OCI-LY7 (cell line): ENCODE measurements at regions not wholly inside any gene's neighbourhood (a gene's known extent, or its start where the extent isn't known, plus 50 kb on each side); places are given as distances from the start of the nearest gene placed in this dataset.

ENCODE experiments used
- BruUV-seq: library from RNA; stranded (reverse); fragments of 400-500 nt; replicated peaks from 2 replicates; lab custom pipeline; 2021; lab: Mats Ljungman, UMichigan
- CTCF ChIA-PET: fragments of 300-600 bp; sonication (Branson Sonifier 250); formaldehyde crosslinking; loops from one replicate; lab custom pipeline; 2022; ENCODE audit warnings: antibody characterized with exemption; ENCODE audit not compliant: unreplicated experiment; lab: Charles Lee
- POLR2A ChIA-PET: fragments of 300-600 bp; sonication (Branson Sonifier 250); formaldehyde crosslinking; loops from one replicate; lab custom pipeline; 2022; ENCODE audit warnings: antibody characterized with exemption; lab: Charles Lee
- DNase-seq: peaks from one replicate; pipeline ENCODE4 v3.0.0-alpha.2; 2015; ENCODE audit warnings: low spot score
- H2AFZ ChIP-seq: fragments of 200-600 bp; sonication (generic), shearing (Covaris generic); 2 replicates; pipeline ENCODE4 v1.6.1; 2014; ENCODE audit warnings: mild to moderate bottlenecking, antibody characterized with exemption, low read length, moderate library complexity
- H3K27ac ChIP-seq: fragments of 200-600 bp; sonication (generic); 2 replicates; pipeline ENCODE4 v1.5.1; 2014; ENCODE audit warnings: mixed run types, low read depth, mild to moderate bottlenecking, moderate library complexity, low read length, inconsistent platforms; ENCODE audit not compliant: poor library complexity, severe bottlenecking
- H3K36me3 ChIP-seq: fragments of 200-600 bp; sonication (generic); 2 replicates; pipeline ENCODE4 v1.6.1; 2014; ENCODE audit warnings: mild to moderate bottlenecking, antibody characterized with exemption, low read length, moderate library complexity, mixed read lengths; ENCODE audit not compliant: insufficient read depth
- H3K4me1 ChIP-seq: fragments of 200-600 bp; sonication (generic); 2 replicates; pipeline ENCODE4 v1.5.1; 2014; ENCODE audit warnings: mild to moderate bottlenecking, low read length; ENCODE audit not compliant: insufficient read depth, poor library complexity, severe bottlenecking
- H3K4me2 ChIP-seq: fragments of 200-600 bp; sonication (generic); 2 replicates; pipeline ENCODE4 v1.6.1; 2014; ENCODE audit warnings: mild to moderate bottlenecking, low read length
- H3K4me3 ChIP-seq: fragments of 200-600 bp; sonication (generic); 2 replicates; pipeline ENCODE4 v1.5.1; 2014; ENCODE audit warnings: mild to moderate bottlenecking, low read depth, low read length; ENCODE audit not compliant: poor library complexity, severe bottlenecking
- H3K79me2 ChIP-seq: fragments of 200-600 bp; sonication (generic); 2 replicates; pipeline ENCODE4 v1.6.1; 2016; ENCODE audit warnings: low read depth, mild to moderate bottlenecking, low read length, moderate library complexity, mixed read lengths; ENCODE audit not compliant: insufficient read depth
- H3K9me2 ChIP-seq: fragments of 200-600 bp; sonication (generic); 2 replicates; pipeline ENCODE4 v1.6.1; 2016; ENCODE audit warnings: mild to moderate bottlenecking, low read length, mixed read lengths; ENCODE audit not compliant: insufficient read depth
- H3K9me3 ChIP-seq: fragments of 200-600 bp; sonication (generic); 2 replicates; pipeline ENCODE4 v1.6.1; 2014; ENCODE audit warnings: mild to moderate bottlenecking, mixed run types, low read length, mixed read lengths
- H4K20me1 ChIP-seq: fragments of 200-600 bp; sonication (generic); 2 replicates; pipeline ENCODE4 v1.6.1; 2014; ENCODE audit warnings: mild to moderate bottlenecking, antibody characterized with exemption, low read length, moderate library complexity, mixed read lengths; ENCODE audit not compliant: insufficient read depth
- EZH2phosphoT487 ChIP-seq: fragments of 200-600 bp; sonication (generic); IDR thresholded peaks from 2 replicates; pipeline ENCODE4 v1.6.1; 2018; ENCODE audit warnings: low read depth, borderline replicate concordance, mild to moderate bottlenecking, mixed run types, antibody characterized with exemption, low read length, moderate library complexity, mixed read lengths
- intact Hi-C: fragments of 100-400 bp; cut with micrococcal nuclease; formaldehyde crosslinking; loops from one replicate; pipeline ENCODE4 v1.10.0; 2022; ENCODE audit not compliant: unreplicated experiment
- TF ChIP-seq, protein P1 (sequence below): fragments of 200-600 bp; sonication (generic); conservative IDR thresholded peaks from 2 replicates; pipeline ENCODE4 v1.5.1; 2014; ENCODE audit warnings: mild to moderate bottlenecking, antibody characterized with exemption, low read length, moderate library complexity, mixed read lengths

GRCh38 chr2:8327371-8328100 lies 354.3 kb upstream of the ID2 start:
- POLR2A ChIA-PET: interaction anchor here (1.0 to 1.2 kb wide), 2 partner anchors 12 to 13 kb away, joined by 3 to 4 read pairs; no protein-coding TSS in a partner anchor
- Histone ChIP-seq H3K9me3 (no peaks in the 10 kb centered on the region), H3K27ac (no peak overlapping the region), H3K4me2 (no peak overlapping the region), H3K36me3 (no peaks in the 10 kb centered on the region), H2AFZ (no peak overlapping the region), H3K4me1 (peaks cover 14% of the 10 kb centered on the region), H4K20me1 (no peaks in the 10 kb centered on the region), H3K4me3 (no peak overlapping the region), H3K79me2 (no peaks in the 10 kb centered on the region), H3K9me2 (no peaks in the 10 kb centered on the region)
- no peak for DNase-seq
- CTCF ChIA-PET: no interaction called here
- TF ChIP-seq, protein P1, sequence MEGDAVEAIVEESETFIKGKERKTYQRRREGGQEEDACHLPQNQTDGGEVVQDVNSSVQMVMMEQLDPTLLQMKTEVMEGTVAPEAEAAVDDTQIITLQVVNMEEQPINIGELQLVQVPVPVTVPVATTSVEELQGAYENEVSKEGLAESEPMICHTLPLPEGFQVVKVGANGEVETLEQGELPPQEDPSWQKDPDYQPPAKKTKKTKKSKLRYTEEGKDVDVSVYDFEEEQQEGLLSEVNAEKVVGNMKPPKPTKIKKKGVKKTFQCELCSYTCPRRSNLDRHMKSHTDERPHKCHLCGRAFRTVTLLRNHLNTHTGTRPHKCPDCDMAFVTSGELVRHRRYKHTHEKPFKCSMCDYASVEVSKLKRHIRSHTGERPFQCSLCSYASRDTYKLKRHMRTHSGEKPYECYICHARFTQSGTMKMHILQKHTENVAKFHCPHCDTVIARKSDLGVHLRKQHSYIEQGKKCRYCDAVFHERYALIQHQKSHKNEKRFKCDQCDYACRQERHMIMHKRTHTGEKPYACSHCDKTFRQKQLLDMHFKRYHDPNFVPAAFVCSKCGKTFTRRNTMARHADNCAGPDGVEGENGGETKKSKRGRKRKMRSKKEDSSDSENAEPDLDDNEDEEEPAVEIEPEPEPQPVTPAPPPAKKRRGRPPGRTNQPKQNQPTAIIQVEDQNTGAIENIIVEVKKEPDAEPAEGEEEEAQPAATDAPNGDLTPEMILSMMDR: no peak
- no peak for TF ChIP-seq EZH2phosphoT487
- BruUV-seq: no TSS peak
- intact Hi-C loops: no loop called here

- Histone ChIP-seq H3K9me3 (no peaks in the 10 kb centered on the region), H3K9me2 (no peaks in the 10 kb centered on the region), H3K4me2 (no peak overlapping the region), H3K4me3 (no peak overlapping the region), H2AFZ (no peak overlapping the region), H3K79me2 (no peaks in the 10 kb centered on the region), H3K36me3 (no peaks in the 10 kb centered on the region), H3K27ac (no peak overlapping the region), H4K20me1 (no peaks in the 10 kb centered on the region), H3K4me1 (peaks cover 14% of the 10 kb centered on the region)
- POLR2A ChIA-PET: interaction anchor here (1.2 kb wide), 1 partner anchor 14 kb away, joined by 3 read pairs; no protein-coding TSS in a partner anchor
- CTCF ChIA-PET: interaction anchor here (0.8 kb wide), 1 partner anchor 10 kb away, joined by 4 read pairs; no protein-coding TSS in a partner anchor
- no TSS peak for BruUV-seq
- TF ChIP-seq, protein P1: no peak
- no peak for TF ChIP-seq EZH2phosphoT487
- DNase-seq: no peak
- intact Hi-C loops: no loop called here
Measured at GRCh38 chr2:8328217-8328616, 353.6 kb upstream of the ID2 start.
